VCaP (cell line): ENCODE measurements at regions not wholly inside any gene's neighbourhood (a gene's known extent, or its start where the extent isn't known, plus 50 kb on each side); places are given as distances from the start of the nearest gene placed in this dataset.

Source experiments
- H3K27ac ChIP-seq: fragments of 450-650 bp; 2 replicates; pipeline ENCODE4 v1.5.1; 2017
- CTCF ChIP-seq: fragments of 450-650 bp; conservative IDR thresholded peaks from 2 replicates; pipeline ENCODE4 v1.5.1; 2017; ENCODE audit warnings: mild to moderate bottlenecking, moderate library complexity

GRCh38 chr2:107215401-107216350 is 329.7 kb upstream of the ST6GAL2 start:
- H3K27ac ChIP-seq = no peak overlapping the region
- no peak for TF ChIP-seq CTCF

GRCh38 chr2:107218208-107218607 is 332.2 kb upstream of the ST6GAL2 start:
- H3K27ac ChIP-seq = no peak overlapping the region
- TF ChIP-seq CTCF = no peak

- no peak for TF ChIP-seq CTCF
- no peak overlapping the region for H3K27ac ChIP-seq
These were observed 336.5 kb upstream of the ST6GAL2 start for GRCh38 chr2:107222466-107222865.

- no peak overlapping the region for H3K27ac ChIP-seq
- no peak for TF ChIP-seq CTCF
These were observed 349.7 kb upstream of the ST6GAL2 start for GRCh38 chr2:107235491-107236254.

GRCh38 chr2:107242811-107243210 is 356.8 kb upstream of the ST6GAL2 start:
- no peak overlapping the region for H3K27ac ChIP-seq
- no peak for TF ChIP-seq CTCF

GRCh38 chr2:107248932-107249331 is 363.0 kb upstream of the ST6GAL2 start:
- no peak for TF ChIP-seq CTCF
- peak overlapping the region; percentile 34; the same call in 1 of the 2 replicates for H3K27ac ChIP-seq

GRCh38 chr2:107255744-107256143 is 369.8 kb upstream of the ST6GAL2 start:
- TF ChIP-seq CTCF = no peak
- no peak overlapping the region for H3K27ac ChIP-seq
